ENCODE measurements at regions not wholly inside any gene's neighbourhood (a gene's known extent, or its start where the extent isn't known, plus 50 kb on each side); places are given as distances from the start of the nearest gene placed in this dataset.

GRCh38 chr1:187417520-187417919, 588.8 kb downstream of the PLA2G4A start:
- Histone ChIP-seq H3K4me1 (ENCODE audit: control insufficient read depth in 4 of 4, insufficient read depth in 4 of 4, low read length in 3 of 4) (no peaks in the 10 kb centered on the region), H3K27me3 (ENCODE audit: control insufficient read depth in 4 of 4, insufficient read depth in 4 of 4, low read length in 3 of 4) (no peaks in the 10 kb centered on the region), H3K27ac (ENCODE audit: low read depth in 1 of 2, low read length in 2 of 2) (no peak overlapping the region), H3K4me3 (ENCODE audit: low read depth in 1 of 3, low read length in 3 of 3) (no peak overlapping the region), H3K9ac (ENCODE audit: low read depth in 1 of 2, low read length in 2 of 2) (no peak overlapping the region), H3K9me3 (ENCODE audit: control insufficient read depth in 4 of 4, low read length in 3 of 4) (no peaks in the 10 kb centered on the region), H3K36me3 (ENCODE audit: control insufficient read depth in 4 of 4, insufficient read depth in 3 of 4, low read depth in 1 of 4, low read length in 3 of 4) (no peaks in the 10 kb centered on the region)
- DNase-seq (ENCODE audit: low spot score) = no peak
- WGBS = 66% methylated on average over 2 of the region's 2 CpGs
- no peak for TF ChIP-seq NR2F2 (IDR thresholded peaks at IDR 0.05)
- TF ChIP-seq RXRA (IDR thresholded peaks at IDR 0.05) = no peak
- no peak for TF ChIP-seq GABPA (IDR thresholded peaks at IDR 0.05 in 1 of 2, conservative IDR thresholded peaks at IDR 0.05 in 1 of 2)
- TF ChIP-seq JUND (IDR thresholded peaks at IDR 0.05) = no peak
- TF ChIP-seq YY1 (IDR thresholded peaks at IDR 0.05) = no peak
- no peak for TF ChIP-seq FOXA2 (IDR thresholded peaks at IDR 0.05)
- TF ChIP-seq FOXA1 (IDR thresholded peaks at IDR 0.05) = no peak
- no peak for TF ChIP-seq REST (IDR thresholded peaks at IDR 0.05)
- no peak for TF ChIP-seq HNF4A (conservative IDR thresholded peaks at IDR 0.05)
- TF ChIP-seq TAF1 (conservative IDR thresholded peaks at IDR 0.05) = no peak
- no peak for TF ChIP-seq EGR1 (IDR thresholded peaks at IDR 0.05; ENCODE audit: low read depth in 2 of 2)
- no peak for TF ChIP-seq RAD21 (IDR thresholded peaks at IDR 0.05)
- no peak for TF ChIP-seq HNF4G (IDR thresholded peaks at IDR 0.05)
- no peak for TF ChIP-seq SP1 (IDR thresholded peaks at IDR 0.05)

GRCh38 chr1:187433598-187433997, 604.8 kb downstream of the PLA2G4A start:
- H3K27me3 ChIP-seq (ENCODE audit: control insufficient read depth in 4 of 4, insufficient read depth in 4 of 4, low read length in 3 of 4) = no peaks in the 10 kb centered on the region
- TF ChIP-seq GABPA (IDR thresholded peaks at IDR 0.05 in 1 of 2, conservative IDR thresholded peaks at IDR 0.05 in 1 of 2) = no peak
- TF ChIP-seq TAF1 (conservative IDR thresholded peaks at IDR 0.05) = no peak
- no peak for TF ChIP-seq ATF3 (IDR thresholded peaks at IDR 0.05)
- no peak for TF ChIP-seq NR2F2 (IDR thresholded peaks at IDR 0.05)
- no peak for TF ChIP-seq FOXA1 (IDR thresholded peaks at IDR 0.05)
- no peak for TF ChIP-seq FOXA2 (IDR thresholded peaks at IDR 0.05)
- TF ChIP-seq YY1 (IDR thresholded peaks at IDR 0.05) = no peak
- no peak for TF ChIP-seq MAX (IDR thresholded peaks at IDR 0.05)
- TF ChIP-seq ZBTB33 (IDR thresholded peaks at IDR 0.05) = no peak
- no peak for TF ChIP-seq HNF4G (IDR thresholded peaks at IDR 0.05)
- H3K4me3 ChIP-seq (ENCODE audit: low read depth in 1 of 3, low read length in 3 of 3) = no peak overlapping the region
- 90% methylated on average over 1 of the region's 1 CpG for WGBS
- no peaks in the 10 kb centered on the region for H3K4me1 ChIP-seq (ENCODE audit: control insufficient read depth in 4 of 4, insufficient read depth in 4 of 4, low read length in 3 of 4)
- no peaks in the 10 kb centered on the region for H3K36me3 ChIP-seq (ENCODE audit: control insufficient read depth in 4 of 4, insufficient read depth in 3 of 4, low read depth in 1 of 4, low read length in 3 of 4)
- H3K9ac ChIP-seq (ENCODE audit: low read depth in 1 of 2, low read length in 2 of 2) = no peak overlapping the region
- no peak for DNase-seq (ENCODE audit: low spot score)
- H3K9me3 ChIP-seq (ENCODE audit: control insufficient read depth in 4 of 4, low read length in 3 of 4) = no peaks in the 10 kb centered on the region
- no peak overlapping the region for H3K27ac ChIP-seq (ENCODE audit: low read depth in 1 of 2, low read length in 2 of 2)

Measured in liver (tissue), 7 donors.